ENCODE measurements at regions not wholly inside any gene's neighbourhood (a gene's known extent, or its start where the extent isn't known, plus 50 kb on each side); places are given as distances from the start of the nearest gene placed in this dataset.
A peak's percentile ranks its signal among the peaks of the same experiment; 100 is the strongest.

DNA sequence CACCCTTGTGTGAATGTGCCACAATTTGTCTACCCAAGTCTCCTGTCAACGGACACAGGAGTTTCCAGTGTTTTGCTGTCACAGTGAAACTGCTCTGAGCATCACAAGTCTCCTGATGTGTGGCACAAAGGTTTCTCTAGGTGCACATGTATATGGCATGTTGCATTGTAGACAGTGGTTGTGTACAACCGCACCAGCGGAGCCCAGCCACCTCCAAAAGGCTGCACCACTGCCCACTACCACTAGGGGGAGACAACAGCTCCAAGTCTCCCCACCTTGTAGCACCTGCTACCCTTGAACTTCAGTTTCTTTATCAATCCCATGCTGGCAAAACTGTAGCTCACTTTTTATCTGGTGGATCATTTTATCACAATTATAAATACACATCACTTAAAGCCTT, 95.5 kb upstream of the ZNF469 start:
- peak in 1 of 2 experiments; percentile 31 for DNase-seq (ENCODE audit: low read depth in 2 of 2)

DNA sequence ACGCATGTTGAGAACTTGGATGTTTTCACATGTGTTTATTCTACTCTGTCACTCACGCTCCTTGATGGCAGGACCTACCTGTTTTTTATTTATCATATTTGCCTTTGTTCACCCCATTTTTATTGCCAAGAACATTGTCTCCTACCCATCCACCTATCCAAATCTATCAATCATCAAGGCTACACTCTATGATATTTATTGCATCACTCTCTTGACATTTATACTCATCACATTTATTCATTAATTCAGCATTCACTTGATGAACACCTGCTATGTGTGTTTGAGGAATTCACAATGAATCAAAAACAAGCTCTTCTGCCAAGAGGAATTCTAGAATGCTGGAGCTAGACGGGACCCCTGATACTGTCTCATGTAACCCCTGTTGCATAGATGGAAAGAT, 94.5 kb upstream of the ZNF469 start:
- no peak for DNase-seq (ENCODE audit: low read depth in 2 of 2)

- no peak for DNase-seq (ENCODE audit: low read depth in 2 of 2)
These were observed 93.8 kb upstream of the ZNF469 start for GRCh38 chr16:88289001-88289400.

GRCh38 chr16:88289561-88289960, 93.2 kb upstream of the ZNF469 start:
- DNase-seq (ENCODE audit: low read depth in 2 of 2), result no peak

DNA sequence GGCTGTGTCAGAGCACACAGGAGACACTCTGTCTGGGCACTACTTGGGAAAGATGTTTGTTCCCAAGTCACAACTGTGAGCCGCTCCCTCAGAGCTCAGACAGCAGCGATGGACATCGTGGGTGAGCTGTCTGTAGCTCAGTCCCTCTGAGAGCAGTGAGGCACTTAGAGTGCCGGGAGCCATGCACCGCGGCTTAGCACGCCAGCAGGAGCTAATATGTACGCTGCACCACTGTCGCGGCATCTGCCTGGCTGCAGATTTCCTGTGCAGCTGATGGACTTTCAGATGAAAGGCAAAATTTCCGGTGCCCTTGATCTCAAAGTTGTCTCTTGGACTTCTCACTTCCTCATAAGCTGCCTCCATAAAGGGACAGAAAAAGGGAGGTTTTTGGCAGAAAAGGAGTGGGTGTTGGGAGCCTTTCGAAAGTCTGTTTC, 92.8 kb upstream of the ZNF469 start:
- no peak for DNase-seq (ENCODE audit: low read depth in 2 of 2)

- no peak for DNase-seq (ENCODE audit: low read depth in 2 of 2)
These were observed 91.6 kb upstream of the ZNF469 start for GRCh38 chr16:88290850-88291830.

- no peak for DNase-seq (ENCODE audit: low read depth in 2 of 2)
These were observed 90.5 kb upstream of the ZNF469 start for GRCh38 chr16:88292007-88292970.

GRCh38 chr16:88293097-88293496, 89.7 kb upstream of the ZNF469 start:
- no peak for DNase-seq (ENCODE audit: low read depth in 2 of 2)

DNA sequence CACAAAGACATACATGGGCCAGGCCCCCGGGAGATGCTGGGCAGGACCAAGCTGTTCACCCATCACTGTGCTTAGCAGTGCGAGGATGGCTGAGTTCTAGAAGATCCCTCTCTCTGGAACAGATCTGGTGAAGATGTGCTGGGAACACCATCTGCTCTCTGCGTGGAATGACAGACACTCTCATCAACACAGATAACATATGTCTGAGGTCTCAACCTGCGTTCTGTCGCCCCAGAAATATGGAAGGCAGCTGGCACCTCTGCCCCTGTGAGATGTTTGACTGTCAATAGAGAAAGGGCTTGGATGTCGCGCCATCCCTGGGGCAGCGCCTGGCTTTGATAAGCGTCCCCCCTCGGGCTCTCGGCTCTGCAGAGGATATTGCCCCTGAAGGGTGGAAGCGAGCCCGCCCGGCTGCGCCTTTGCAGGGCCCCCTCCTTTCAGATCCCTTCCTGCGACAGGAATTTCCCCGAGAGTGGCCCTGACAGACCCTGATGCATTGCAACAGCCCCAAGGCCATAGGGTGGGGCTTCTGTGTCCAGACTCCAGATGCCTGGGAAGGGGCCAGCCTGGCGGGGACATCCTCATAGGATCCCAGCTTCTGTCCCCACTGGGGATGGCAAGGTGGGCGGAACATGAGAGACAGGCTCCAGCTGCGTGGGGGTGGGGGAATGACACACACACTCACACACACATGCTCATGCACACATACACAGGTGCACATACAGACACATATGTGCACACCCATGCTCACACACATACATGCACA, 86.9 kb upstream of the ZNF469 start:
- no peak for DNase-seq (ENCODE audit: low read depth in 2 of 2)

DNA sequence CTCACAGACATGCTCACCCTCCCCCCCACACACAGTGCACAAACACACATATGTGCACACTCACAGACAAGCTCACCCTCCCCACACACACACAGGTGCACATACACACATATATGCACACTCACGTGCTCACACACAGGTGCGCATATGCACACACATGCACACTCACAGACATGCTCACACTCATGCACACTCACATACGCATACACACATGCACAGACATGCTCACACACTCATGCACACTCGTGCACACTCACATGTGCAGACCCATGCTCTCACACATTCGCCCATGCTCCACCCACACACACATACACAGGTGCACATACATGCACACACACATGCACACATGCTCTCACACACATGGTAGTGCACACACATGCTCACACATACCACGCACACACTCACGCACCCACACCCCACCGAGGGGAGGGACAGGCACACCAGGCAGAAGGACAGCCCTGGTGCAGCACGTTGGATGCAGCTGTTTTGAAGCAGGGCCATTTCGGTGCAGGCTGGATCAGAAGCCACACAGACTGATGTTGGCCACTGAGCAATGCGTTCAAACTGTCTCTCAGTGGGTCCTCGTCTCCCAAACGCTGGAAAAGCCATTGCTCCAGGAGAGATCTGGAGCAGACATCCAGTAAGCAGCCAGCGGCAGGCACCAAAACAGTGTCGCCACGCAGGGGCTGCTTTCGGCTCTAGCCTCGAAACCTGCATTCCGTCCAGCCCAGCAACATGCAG, 86.2 kb upstream of the ZNF469 start:
- DNase-seq (ENCODE audit: low read depth in 2 of 2), result no peak

GRCh38 chr16:88297178-88297720, 85.5 kb upstream of the ZNF469 start:
- no peak for DNase-seq (ENCODE audit: low read depth in 2 of 2)

GRCh38 chr16:88298181-88298832, 84.5 kb upstream of the ZNF469 start:
- no peak for DNase-seq (ENCODE audit: low read depth in 2 of 2)

DNA sequence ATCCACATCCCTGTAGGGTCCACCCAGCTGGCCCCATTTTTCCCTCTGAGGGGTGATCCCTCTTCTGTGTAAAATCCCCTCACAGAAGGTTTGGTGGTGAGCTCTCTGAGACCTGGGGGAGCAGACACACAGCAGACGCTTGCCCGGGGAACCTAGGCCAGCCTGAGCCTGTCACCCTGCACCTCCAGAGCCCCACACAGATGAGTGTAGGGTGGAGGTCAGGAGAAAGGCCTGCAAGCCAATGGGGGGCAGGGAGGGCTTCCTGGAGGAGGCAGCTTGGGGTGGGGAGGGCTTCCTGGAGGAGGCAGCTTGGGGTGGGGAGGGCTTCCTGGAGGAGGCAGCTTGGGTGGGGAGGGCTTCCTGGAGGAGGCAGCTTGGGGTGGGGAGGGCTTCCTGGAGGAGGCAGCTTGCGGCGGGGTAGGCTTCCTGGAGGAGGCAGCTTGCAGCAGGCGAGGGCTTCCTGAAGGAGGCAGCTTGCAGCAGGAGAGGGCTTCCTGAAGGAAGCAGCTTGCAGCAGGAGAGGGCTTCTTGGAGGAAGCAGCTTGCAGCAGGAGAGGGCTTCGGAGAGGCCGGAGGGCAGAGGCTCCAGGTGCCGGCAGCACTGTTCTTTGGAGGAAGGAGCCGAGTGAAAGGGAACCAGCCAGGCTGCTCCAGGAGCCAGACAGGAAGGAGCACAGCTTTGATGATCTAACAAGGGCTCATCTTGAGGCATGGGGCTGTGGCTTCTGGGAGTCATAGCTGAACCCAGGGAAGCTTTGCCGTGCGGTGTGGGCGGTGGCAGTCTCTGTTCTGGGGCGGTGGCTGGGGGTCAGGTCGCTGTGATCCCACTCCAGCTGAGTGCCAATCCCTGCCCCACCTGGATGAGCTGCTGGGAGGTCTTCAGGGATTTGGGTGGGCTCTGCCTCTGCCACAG, 83.7 kb upstream of the ZNF469 start:
- no peak for DNase-seq (ENCODE audit: low read depth in 2 of 2)

DNA sequence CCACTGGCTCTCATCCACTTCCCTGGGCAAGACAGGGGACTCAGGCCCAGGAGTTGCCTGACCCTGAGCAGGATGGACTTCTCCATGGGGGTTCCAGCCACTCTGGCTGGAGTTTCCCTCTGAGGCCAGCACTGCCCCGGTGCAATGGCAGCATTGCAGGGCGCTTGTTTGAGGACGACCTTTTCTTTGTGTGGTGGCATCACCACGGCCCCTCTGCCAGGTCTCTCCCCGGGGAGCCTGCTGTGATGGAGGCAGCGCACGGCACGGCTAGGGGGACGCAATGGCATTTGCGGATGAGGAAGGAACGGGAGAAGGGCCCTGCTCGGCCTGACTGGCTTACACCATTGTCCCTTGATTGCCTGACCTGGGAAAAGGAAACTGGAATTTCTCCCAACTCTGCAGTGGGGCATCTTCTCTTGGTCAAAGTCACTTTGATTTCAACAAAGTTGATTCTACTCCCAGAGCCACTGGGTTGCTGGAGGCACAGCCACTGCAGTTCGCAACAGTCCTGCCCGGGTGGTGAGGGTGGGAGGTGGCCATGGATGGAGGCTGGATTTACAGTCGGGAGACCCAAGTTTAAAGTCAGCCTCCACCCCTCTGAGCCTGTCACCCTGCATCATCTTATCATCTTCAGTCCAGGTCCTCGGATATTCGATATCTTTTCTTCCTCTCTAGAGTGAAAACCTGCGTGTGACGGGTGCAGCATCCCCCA, 82.9 kb upstream of the ZNF469 start:
- DNase-seq (ENCODE audit: low read depth in 2 of 2), result no peak

DNA sequence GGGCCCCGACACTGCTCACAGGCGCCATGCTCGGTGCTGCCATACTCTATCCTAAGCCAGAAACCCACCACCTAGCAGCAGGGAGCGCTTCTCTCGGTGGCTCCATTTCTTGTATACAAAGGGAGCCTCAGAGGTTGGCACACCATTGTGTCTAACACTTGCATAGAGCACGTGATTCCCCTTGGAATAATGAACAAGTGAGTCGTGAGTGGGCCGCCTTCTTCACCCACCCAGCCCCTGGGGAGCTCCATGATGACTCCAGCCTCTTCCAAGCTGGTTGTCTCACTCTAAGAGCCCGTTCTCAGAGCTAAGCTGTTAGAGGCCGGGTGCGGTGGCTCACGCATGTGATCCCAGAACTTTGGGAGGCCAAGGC, 82.3 kb upstream of the ZNF469 start:
- no peak for DNase-seq (ENCODE audit: low read depth in 2 of 2)

- DNase-seq (ENCODE audit: low read depth in 2 of 2), result no peak
These were observed 81.3 kb upstream of the ZNF469 start for GRCh38 chr16:88301431-88301830.

DNA sequence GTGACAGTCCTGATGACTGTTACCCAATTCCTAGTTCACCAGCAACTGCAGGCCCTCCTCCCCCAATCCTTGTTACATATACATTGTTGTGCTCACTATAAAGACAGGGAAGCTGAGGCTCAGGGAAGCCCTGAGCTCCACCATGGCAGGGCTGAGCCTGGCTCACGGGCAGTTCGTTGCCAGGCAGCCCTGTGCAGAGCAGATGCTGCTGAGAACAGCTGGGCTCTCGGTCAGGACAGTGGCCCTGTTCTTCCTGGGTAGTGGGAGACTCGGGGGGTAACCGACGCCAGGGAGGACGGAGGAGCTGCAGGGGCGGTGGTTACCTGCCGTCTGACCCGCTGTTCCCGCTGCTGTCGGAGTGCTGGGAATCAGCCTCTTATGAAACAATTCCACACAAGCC, 80.9 kb upstream of the ZNF469 start:
- DNase-seq (ENCODE audit: low read depth in 2 of 2), result no peak

- DNase-seq (ENCODE audit: low read depth in 2 of 2), result no peak
These were observed 80.1 kb upstream of the ZNF469 start for GRCh38 chr16:88302666-88303065.
